IMR-90 (cell line): ENCODE measurements at regions not wholly inside any gene's neighbourhood (a gene's known extent, or its start where the extent isn't known, plus 50 kb on each side); places are given as distances from the start of the nearest gene placed in this dataset.

Source experiments
- ATAC-seq: fragments of 200-7000 bp; cut with Tn5 transposase; 2 replicates; pipeline ENCODE4 v1.9.1; 2020; ENCODE audit warnings: low read depth, mild to moderate bottlenecking, moderate library complexity
- BruUV-seq: library from RNA; stranded (reverse); fragments of 400-500 nt; replicated peaks from 2 replicates; lab custom pipeline; 2021; lab: Mats Ljungman, UMichigan
- CTCF ChIA-PET: fragments of 300-600 bp; formaldehyde crosslinking; extraction: SDS; loops from one replicate; lab custom pipeline; 2021; ENCODE audit warnings: antibody characterized with exemption; lab: Yijun Ruan, JAX
- POLR2A ChIA-PET: fragments of 300-600 bp; sonication (Branson Sonifier 250); formaldehyde crosslinking; loops from one replicate; lab custom pipeline; 2022; ENCODE audit warnings: antibody characterized with exemption; ENCODE audit not compliant: unreplicated experiment; lab: Charles Lee
- DNase-seq: peaks from one replicate; pipeline ENCODE4 v3.0.0; 2013
- H2AFZ ChIP-seq: replicated peaks from 2 replicates; pipeline ENCODE3; 2013; ENCODE audit warnings: low read length, mild to moderate bottlenecking; ENCODE audit not compliant: poor library complexity
- H2AK5ac ChIP-seq: 2 replicates; pipeline ENCODE4 v1.6.1; 2013; ENCODE audit warnings: low read depth, low read length, inconsistent platforms
- H2AK9ac ChIP-seq: replicated peaks from 2 replicates; pipeline ENCODE3; 2013; ENCODE audit warnings: mild to moderate bottlenecking, low read depth, low read length, moderate library complexity; ENCODE audit not compliant: poor library complexity
- H2BK120ac ChIP-seq: 2 replicates; pipeline ENCODE4 v1.6.1; 2013; ENCODE audit warnings: low read depth, low read length, inconsistent platforms
- H2BK15ac ChIP-seq: 3 replicates; pipeline ENCODE4 v1.6.1; 2013; ENCODE audit warnings: low read depth, low read length, inconsistent platforms
- H2BK20ac ChIP-seq: 2 replicates; pipeline ENCODE4 v1.6.1; 2013; ENCODE audit warnings: low read depth, mild to moderate bottlenecking, inconsistent platforms, low read length, moderate library complexity
- H2BK5ac ChIP-seq: 2 replicates; pipeline ENCODE4 v1.6.1; 2013; ENCODE audit warnings: mild to moderate bottlenecking, low read depth, low read length, inconsistent platforms; ENCODE audit not compliant: poor library complexity, severe bottlenecking
- H3K14ac ChIP-seq: replicated peaks from 2 replicates; pipeline ENCODE4 v1.6.1; 2013; ENCODE audit warnings: low read depth, low read length, inconsistent platforms
- H3K18ac ChIP-seq: 2 replicates; pipeline ENCODE4 v1.6.1; 2013; ENCODE audit warnings: low read depth, low read length, control low read depth
- H3K23ac ChIP-seq: 2 replicates; pipeline ENCODE4 v1.6.1; 2013; ENCODE audit warnings: low read depth, low read length, inconsistent platforms
- H3K27ac ChIP-seq: 2 replicates; pipeline ENCODE4 v1.5.1; 2013; ENCODE audit warnings: mild to moderate bottlenecking, control low read depth, low read length; ENCODE audit not compliant: insufficient read depth
- H3K27me3 ChIP-seq: 2 replicates; pipeline ENCODE4 v1.6.1; 2013; ENCODE audit warnings: low read length; ENCODE audit not compliant: control insufficient read depth, insufficient read depth
- H3K36me3 ChIP-seq: 2 replicates; pipeline ENCODE4 v1.6.1; 2013; ENCODE audit warnings: low read length, mixed read lengths; ENCODE audit not compliant: control insufficient read depth, insufficient read depth
- H3K4ac ChIP-seq: 2 replicates; pipeline ENCODE4 v1.6.1; 2013; ENCODE audit warnings: low read depth, low read length, inconsistent platforms
- H3K4me1 ChIP-seq: 2 replicates; pipeline ENCODE4 v1.6.1; 2013; ENCODE audit warnings: low read length, mixed read lengths; ENCODE audit not compliant: control insufficient read depth, insufficient read depth
- H3K4me2 ChIP-seq: 2 replicates; pipeline ENCODE4 v1.6.1; 2013; ENCODE audit warnings: low read depth, mild to moderate bottlenecking, control low read depth, low read length, moderate library complexity
- H3K4me3 ChIP-seq: 2 replicates; pipeline ENCODE4 v1.5.1; 2013; ENCODE audit warnings: low read depth, mild to moderate bottlenecking, control low read depth, low read length, moderate library complexity; ENCODE audit not compliant: insufficient read depth
- H3K56ac ChIP-seq: 2 replicates; pipeline ENCODE4 v1.6.1; 2013; ENCODE audit warnings: low read length, inconsistent platforms; ENCODE audit not compliant: insufficient read depth; ENCODE audit errors: extremely low read depth
- H3K79me1 ChIP-seq, 2 experiments: 2 replicates each; pipeline ENCODE4 v1.6.1; 2013; ENCODE audit warnings: low read length in 2 of 2, inconsistent platforms in 1 of 2, low read depth in 1 of 2
- H3K9ac ChIP-seq: 2 replicates; pipeline ENCODE4 v1.6.1; 2013; ENCODE audit warnings: low read depth, low read length, control low read depth
- H3K9me1 ChIP-seq: 2 replicates; pipeline ENCODE4 v1.6.1; 2013; ENCODE audit warnings: low read length, inconsistent platforms; ENCODE audit not compliant: insufficient read depth
- H3K9me3 ChIP-seq: 2 replicates; pipeline ENCODE4 v1.6.1; 2013; ENCODE audit warnings: low read length; ENCODE audit not compliant: control insufficient read depth, insufficient read depth
- H4K20me1 ChIP-seq: 2 replicates; pipeline ENCODE4 v1.6.1; 2013; ENCODE audit warnings: low read length, inconsistent platforms; ENCODE audit not compliant: insufficient read depth
- H4K5ac ChIP-seq: 2 replicates; pipeline ENCODE4 v1.6.1; 2013; ENCODE audit warnings: mild to moderate bottlenecking, low read depth, low read length, control low read depth
- H4K8ac ChIP-seq, 2 experiments: 2 replicates each; pipeline ENCODE4 v1.6.1; 2013; ENCODE audit warnings: low read depth in 2 of 2, low read length in 2 of 2, control low read depth in 1 of 2, inconsistent platforms in 1 of 2
- H4K91ac ChIP-seq: 2 replicates; pipeline ENCODE4 v1.6.1; 2013; ENCODE audit warnings: low read depth, low read length, inconsistent platforms; ENCODE audit not compliant: insufficient read depth
- BHLHE40 ChIP-seq: fragments of 150-350 bp; IDR thresholded peaks from 2 replicates; pipeline ENCODE4 v1.6.1; 2016; ENCODE audit warnings: mild to moderate bottlenecking, low read depth, low read length
- CEBPB ChIP-seq: IDR thresholded peaks from 2 replicates; pipeline ENCODE4 v1.6.1; 2012; ENCODE audit warnings: low read depth, low read length, improper control_type of control experiment
- CHD1 ChIP-seq: IDR thresholded peaks from 2 replicates; pipeline ENCODE4 v1.6.1; 2012; ENCODE audit warnings: low read depth, low read length, improper control_type of control experiment
- CTCF ChIP-seq: conservative IDR thresholded peaks from 2 replicates; pipeline ENCODE4 v1.5.1; 2012; ENCODE audit warnings: mild to moderate bottlenecking, low read depth, low read length, improper control_type of control experiment
- ELK1 ChIP-seq: fragments of 150-350 bp; IDR thresholded peaks from 2 replicates; pipeline ENCODE4 v1.6.1; 2016; ENCODE audit warnings: low read depth, mild to moderate bottlenecking, low read length, moderate library complexity, borderline replicate concordance
- FOS ChIP-seq: fragments of 150-350 bp; IDR thresholded peaks from 2 replicates; pipeline ENCODE4 v1.6.1; 2016; ENCODE audit warnings: low read depth, low read length
- MAFK ChIP-seq: IDR thresholded peaks from 2 replicates; pipeline ENCODE4 v1.6.1; 2012; ENCODE audit warnings: low read depth, low read length, improper control_type of control experiment
- MAZ ChIP-seq: IDR thresholded peaks from 2 replicates; pipeline ENCODE4 v1.6.1; 2012; ENCODE audit warnings: low read depth, mild to moderate bottlenecking, low read length, improper control_type of control experiment, moderate library complexity, borderline replicate concordance
- MXI1 ChIP-seq: IDR thresholded peaks from 2 replicates; pipeline ENCODE4 v1.6.1; 2012; ENCODE audit warnings: low read depth, mild to moderate bottlenecking, low read length, moderate library complexity, borderline replicate concordance
- NFE2L2 ChIP-seq: fragments of 150-350 bp; IDR thresholded peaks from 2 replicates; pipeline ENCODE4 v1.6.1; 2016; ENCODE audit warnings: low read depth, mild to moderate bottlenecking, low read length
- POLR2A ChIP-seq: IDR thresholded peaks from 2 replicates; pipeline ENCODE4 v1.6.1; 2012; ENCODE audit warnings: mild to moderate bottlenecking, low read depth, low read length
- RAD21 ChIP-seq: IDR thresholded peaks from 2 replicates; pipeline ENCODE4 v1.6.1; 2012; ENCODE audit warnings: low read length, improper control_type of control experiment
- RCOR1 ChIP-seq: IDR thresholded peaks from 2 replicates; pipeline ENCODE4 v1.6.1; 2012; ENCODE audit warnings: mild to moderate bottlenecking, low read length, improper control_type of control experiment; ENCODE audit not compliant: insufficient replicate concordance
- RFX5 ChIP-seq: IDR thresholded peaks from 2 replicates; pipeline ENCODE4 v1.8.0; 2012; ENCODE audit warnings: low read depth, mild to moderate bottlenecking, low read length, moderate library complexity
- SMC3 ChIP-seq: fragments of 150-350 bp; IDR thresholded peaks from 2 replicates; pipeline ENCODE4 v1.6.1; 2016; ENCODE audit warnings: low read depth, mild to moderate bottlenecking, antibody characterized with exemption, low read length, moderate library complexity
- USF2 ChIP-seq: fragments of 150-350 bp; IDR thresholded peaks from 2 replicates; pipeline ENCODE4 v1.6.1; 2017; ENCODE audit warnings: mild to moderate bottlenecking, antibody characterized with exemption, low read length, low read depth
- WGBS, 2 experiments: methylation state at CpG; one replicate each; pipeline versions ENCODE4 v1.1.5 to v1.1.7; 2013; ENCODE audit warnings: missing lambda C conversion rate in 2 of 2; ENCODE audit not compliant: insufficient read length in 1 of 2; ENCODE audit errors: extremely low coverage in 2 of 2; 5-methylcytosine and 5-hydroxymethylcytosine counted together
- dilution Hi-C: fragments of 300-500 bp; cut with HindIII; formaldehyde crosslinking; loops from one replicate; pipeline ENCODE4 v1.14.3; 2018; ENCODE audit warnings: low sequenced_read_pairs; ENCODE audit not compliant: unreplicated experiment
- in situ Hi-C: fragments of 300-500 bp; cut with MboI; formaldehyde crosslinking; loops from 3 replicates; pipeline ENCODE4 v1.14.3; 2019; ENCODE audit warnings: low sequenced_read_pairs, inconsistent platforms, mixed read lengths
- intact Hi-C: fragments of 100-400 bp; cut with micrococcal nuclease; formaldehyde crosslinking; loops from 2 replicates; pipeline ENCODE4 v1.10.0; 2022

- no TSS peak for BruUV-seq
- no peaks in the 10 kb centered on the region for H3K36me3 ChIP-seq
- no peaks in the 10 kb centered on the region for H3K4me1 ChIP-seq
- in situ Hi-C loops (no loop called here), intact Hi-C loops (no loop called here), dilution Hi-C loops (no loop called here)
- no peak overlapping the region for H4K91ac ChIP-seq
- no peak overlapping the region for H2BK120ac ChIP-seq
- no peak overlapping the region for H4K8ac ChIP-seq
- peaks cover 2% of the 10 kb centered on the region; the same call in 1 of the 2 replicates for H3K27me3 ChIP-seq
- no peak for TF ChIP-seq CHD1
- no peak for TF ChIP-seq SMC3
- no peak for TF ChIP-seq MXI1
- TF ChIP-seq RCOR1 = no peak
- TF ChIP-seq RFX5 = no peak
- TF ChIP-seq NFE2L2 = no peak
- TF ChIP-seq CEBPB = no peak
- no peak for TF ChIP-seq USF2
- TF ChIP-seq CTCF = no peak
- TF ChIP-seq RAD21 = no peak
- no peak for TF ChIP-seq FOS
- no peak for TF ChIP-seq POLR2A
- no peak for TF ChIP-seq BHLHE40
- TF ChIP-seq ELK1 = no peak
- no peak for TF ChIP-seq MAZ
- TF ChIP-seq MAFK = no peak
- no peak overlapping the region for H3K4me3 ChIP-seq
- ChIA-PET POLR2A (no interaction called here), CTCF (no interaction called here)
- no peak overlapping the region for H2AK9ac ChIP-seq
- ATAC-seq (no peak), DNase-seq (no peak)
- H3K9me1 ChIP-seq = no peaks in the 10 kb centered on the region
- WGBS, 2 experiments = 60% methylated on average over 4 of the region's 6 CpGs; no CpG with 5 or more reads in 1 of the 2 experiments
- no peak overlapping the region for H4K5ac ChIP-seq
- no peak overlapping the region for H3K14ac ChIP-seq
- no peak overlapping the region for H3K4ac ChIP-seq
- no peak overlapping the region for H3K4me2 ChIP-seq
- H3K27ac ChIP-seq = no peak overlapping the region
- H2AK5ac ChIP-seq = no peak overlapping the region
- H2BK5ac ChIP-seq = no peak overlapping the region
- no peak overlapping the region for H2AFZ ChIP-seq
- H3K18ac ChIP-seq = no peak overlapping the region
- no peak overlapping the region for H3K56ac ChIP-seq
- H3K79me1 ChIP-seq = no peaks in the 10 kb centered on the region
- no peaks in the 10 kb centered on the region for H4K20me1 ChIP-seq
- no peak overlapping the region for H3K9ac ChIP-seq
- no peak overlapping the region for H3K23ac ChIP-seq
- no peaks in the 10 kb centered on the region for H3K9me3 ChIP-seq
- H2BK20ac ChIP-seq = no peak overlapping the region
- H2BK15ac ChIP-seq = no peak overlapping the region
These were observed 195.0 kb downstream of the CYP26B1 start for GRCh38 chr2:71952572-71953188.
